Trophoblast cell (in vitro differentiated cells and primary cell): ENCODE measurements at regions not wholly inside any gene's neighbourhood (a gene's known extent, or its start where the extent isn't known, plus 50 kb on each side); places are given as distances from the start of the nearest gene placed in this dataset.

Source experiments
- DNase-seq, 2 donors: peaks; one replicate each; pipeline ENCODE4 v3.0.0-alpha.2; 2016
- H2AFZ ChIP-seq: 2 replicates; pipeline ENCODE4 v1.6.1; 2013; ENCODE audit warnings: low read length, moderate library complexity, mild to moderate bottlenecking; ENCODE audit not compliant: insufficient read depth, poor library complexity
- H2AK5ac ChIP-seq: 2 replicates; pipeline ENCODE4 v1.6.1; 2013; ENCODE audit warnings: mild to moderate bottlenecking, low read length
- H2BK120ac ChIP-seq: 2 replicates; pipeline ENCODE4 v1.6.1; 2013; ENCODE audit warnings: low read length, mild to moderate bottlenecking, moderate library complexity; ENCODE audit not compliant: insufficient read depth, poor library complexity
- H2BK12ac ChIP-seq: 2 replicates; pipeline ENCODE4 v1.6.1; 2013; ENCODE audit warnings: mild to moderate bottlenecking, low read length, moderate library complexity
- H2BK5ac ChIP-seq: 2 replicates; pipeline ENCODE4 v1.6.1; 2013; ENCODE audit warnings: low read length, low read depth, moderate library complexity, mild to moderate bottlenecking; ENCODE audit not compliant: poor library complexity
- H3K14ac ChIP-seq: 2 replicates; pipeline ENCODE4 v1.6.1; 2013; ENCODE audit warnings: mild to moderate bottlenecking, low read length
- H3K18ac ChIP-seq: 2 replicates; pipeline ENCODE4 v1.6.1; 2013; ENCODE audit warnings: mild to moderate bottlenecking, low read length
- H3K23ac ChIP-seq: 2 replicates; pipeline ENCODE4 v1.6.1; 2013; ENCODE audit warnings: low read length
- H3K27ac ChIP-seq: 2 replicates; pipeline ENCODE4 v1.5.1; 2013; ENCODE audit warnings: low read depth, mild to moderate bottlenecking, inconsistent platforms, low read length, moderate library complexity
- H3K27me3 ChIP-seq: 2 replicates; pipeline ENCODE4 v1.6.1; 2013; ENCODE audit warnings: inconsistent platforms, mild to moderate bottlenecking, low read length, moderate library complexity; ENCODE audit not compliant: insufficient read depth
- H3K36me3 ChIP-seq, 2 experiments: 1 replicate in 1 of 2; 2 replicates in 1 of 2; pipeline ENCODE4 v1.6.1; 2013; ENCODE audit warnings: low read length in 2 of 2, mild to moderate bottlenecking in 2 of 2, moderate library complexity in 1 of 2; ENCODE audit not compliant: insufficient read depth in 2 of 2, control insufficient read depth in 1 of 2
- H3K4ac ChIP-seq: 2 replicates; pipeline ENCODE4 v1.6.1; 2013; ENCODE audit warnings: low read depth, mild to moderate bottlenecking, low read length, moderate library complexity
- H3K4me1 ChIP-seq, 2 experiments: 1 replicate in 1 of 2; 2 replicates in 1 of 2; pipeline ENCODE4 v1.6.1; 2013; ENCODE audit warnings: low read length in 2 of 2, mild to moderate bottlenecking in 2 of 2, moderate library complexity in 1 of 2; ENCODE audit not compliant: insufficient read depth in 2 of 2, control insufficient read depth in 1 of 2
- H3K4me2 ChIP-seq: 2 replicates; pipeline ENCODE4 v1.6.1; 2013; ENCODE audit warnings: inconsistent platforms, mild to moderate bottlenecking, low read length, moderate library complexity
- H3K4me3 ChIP-seq: 2 replicates; pipeline ENCODE4 v1.5.1; 2013; ENCODE audit warnings: mild to moderate bottlenecking, low read depth, low read length, inconsistent platforms
- H3K79me1 ChIP-seq: one replicate; pipeline ENCODE4 v1.6.1; 2013; ENCODE audit warnings: low read length
- H3K79me2 ChIP-seq: 2 replicates; pipeline ENCODE4 v1.6.1; 2013; ENCODE audit warnings: low read length, mild to moderate bottlenecking; ENCODE audit not compliant: control insufficient read depth, insufficient read depth, poor library complexity
- H3K9ac ChIP-seq: 2 replicates; pipeline ENCODE4 v1.6.1; 2013; ENCODE audit warnings: mild to moderate bottlenecking, low read length
- H3K9me3 ChIP-seq: 2 replicates; pipeline ENCODE4 v1.6.1; 2013; ENCODE audit warnings: low read depth, mild to moderate bottlenecking, control low read depth, inconsistent platforms, low read length; ENCODE audit not compliant: insufficient read depth
- H4K12ac ChIP-seq: 2 replicates; pipeline ENCODE4 v1.6.1; 2013; ENCODE audit warnings: low read depth, mild to moderate bottlenecking, low read length, moderate library complexity
- H4K8ac ChIP-seq: 2 replicates; pipeline ENCODE4 v1.6.1; 2013; ENCODE audit warnings: low read depth, mild to moderate bottlenecking, low read length, moderate library complexity
- H4K91ac ChIP-seq: one replicate; pipeline ENCODE4 v1.6.1; 2013; ENCODE audit warnings: low read depth, mild to moderate bottlenecking, low read length, moderate library complexity
- WGBS: extraction: QIAGEN DNeasy Blood & Tissue Kit; methylation state at CpG from one replicate; pipeline ENCODE4 v1.1.7; 2013; ENCODE audit warnings: missing lambda C conversion rate; ENCODE audit not compliant: insufficient read length, insufficient coverage; ENCODE audit errors: extremely low coverage; 5-methylcytosine and 5-hydroxymethylcytosine counted together

DNA sequence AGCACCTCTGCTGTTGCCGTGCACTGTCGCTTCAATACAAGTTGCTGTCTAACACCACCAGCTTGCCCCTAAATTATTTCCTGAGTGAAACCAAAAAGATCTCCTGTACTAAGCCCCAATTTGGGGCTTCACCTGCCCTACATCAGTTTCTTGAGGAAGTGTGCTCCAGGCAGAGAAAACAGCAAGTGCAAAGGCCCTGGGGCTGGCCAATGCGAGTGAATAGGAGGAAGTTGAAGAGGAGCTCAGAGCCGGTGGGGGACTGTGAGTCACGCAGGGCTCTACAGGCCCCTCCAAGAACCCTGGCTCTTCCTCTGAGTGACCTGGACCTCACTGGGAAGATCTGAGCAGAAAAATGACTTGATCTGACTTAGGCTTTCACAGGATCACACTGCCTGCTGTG is 117.2 kb downstream of the IPO8 start:
- Histone ChIP-seq H3K36me3 (peaks cover 0 to 4% of the 10 kb centered on the region in 2 experiments), H4K8ac (no peak overlapping the region), H2AFZ (no peak overlapping the region), H2BK5ac (no peak overlapping the region), H2AK5ac (no peak overlapping the region), H3K4me2 (no peak overlapping the region), H3K14ac (no peak overlapping the region), H3K79me1 (no peaks in the 10 kb centered on the region), H4K12ac (no peak overlapping the region), H3K4ac (no peak overlapping the region), H3K9ac (no peak overlapping the region), H3K27me3 (no peaks in the 10 kb centered on the region), H2BK120ac (no peak overlapping the region), H3K23ac (no peak overlapping the region), H4K91ac (no peak overlapping the region), H3K79me2 (no peaks in the 10 kb centered on the region), H3K18ac (no peak overlapping the region), H3K4me3 (no peak overlapping the region), H2BK12ac (no peak overlapping the region), H3K4me1 (no peaks in the 10 kb centered on the region), H3K27ac (no peak overlapping the region), H3K9me3 (peaks cover 2% of the 10 kb centered on the region)
- DNase-seq: no peak
- no CpG with 5 or more reads among the region's 5 CpGs for WGBS

GRCh38 chr12:30573145-30573544 is 122.5 kb downstream of the IPO8 start:
- Histone ChIP-seq H3K18ac (no peak overlapping the region), H2AFZ (no peak overlapping the region), H3K79me1 (no peaks in the 10 kb centered on the region), H4K8ac (no peak overlapping the region), H3K36me3 (no peaks in the 10 kb centered on the region), H2BK5ac (no peak overlapping the region), H3K4ac (no peak overlapping the region), H2BK12ac (no peak overlapping the region), H3K27ac (no peak overlapping the region), H3K23ac (no peak overlapping the region), H3K79me2 (no peaks in the 10 kb centered on the region), H3K4me1 (no peaks in the 10 kb centered on the region), H3K4me3 (no peak overlapping the region), H4K91ac (no peak overlapping the region), H3K4me2 (no peak overlapping the region), H3K9me3 (peaks cover 2% of the 10 kb centered on the region), H2AK5ac (no peak overlapping the region), H3K14ac (no peak overlapping the region), H2BK120ac (no peak overlapping the region), H3K9ac (no peak overlapping the region), H4K12ac (no peak overlapping the region), H3K27me3 (no peaks in the 10 kb centered on the region)
- no peak for DNase-seq
- no CpG with 5 or more reads among the region's 1 CpG for WGBS

- no peaks in the 10 kb centered on the region for H3K4me1 ChIP-seq
- no peak overlapping the region for H2BK5ac ChIP-seq
- WGBS: no CpG with 5 or more reads among the region's 5 CpGs
- no peak overlapping the region for H3K23ac ChIP-seq
- H3K79me2 ChIP-seq: no peaks in the 10 kb centered on the region
- no peaks in the 10 kb centered on the region for H3K27me3 ChIP-seq
- no peak overlapping the region for H3K4me3 ChIP-seq
- no peak overlapping the region for H3K18ac ChIP-seq
- H3K4me2 ChIP-seq: no peak overlapping the region
- no peaks in the 10 kb centered on the region for H3K36me3 ChIP-seq
- H3K4ac ChIP-seq: no peak overlapping the region
- no peak overlapping the region for H2BK12ac ChIP-seq
- H2AK5ac ChIP-seq: no peak overlapping the region
- H3K9ac ChIP-seq: no peak overlapping the region
- no peak overlapping the region for H4K8ac ChIP-seq
- no peaks in the 10 kb centered on the region for H3K79me1 ChIP-seq
- no peak overlapping the region for H3K14ac ChIP-seq
- no peak overlapping the region for H4K91ac ChIP-seq
- no peaks in the 10 kb centered on the region for H3K9me3 ChIP-seq
- H2BK120ac ChIP-seq: no peak overlapping the region
- H4K12ac ChIP-seq: no peak overlapping the region
- no peak overlapping the region for H3K27ac ChIP-seq
- DNase-seq: no peak
- H2AFZ ChIP-seq: no peak overlapping the region
Observed at GRCh38 chr12:30570211-30570890, 125.3 kb downstream of the IPO8 start.

GRCh38 chr12:30569426-30569825 is 126.2 kb downstream of the IPO8 start:
- Histone ChIP-seq H3K79me1 (no peaks in the 10 kb centered on the region), H2AK5ac (no peak overlapping the region), H3K4me3 (no peak overlapping the region), H3K27ac (no peak overlapping the region), H3K9me3 (no peaks in the 10 kb centered on the region), H4K91ac (no peak overlapping the region), H3K9ac (no peak overlapping the region), H3K14ac (no peak overlapping the region), H2BK120ac (no peak overlapping the region), H2AFZ (no peak overlapping the region), H3K23ac (no peak overlapping the region), H3K18ac (no peak overlapping the region), H3K4me2 (no peak overlapping the region), H4K12ac (no peak overlapping the region), H3K27me3 (no peaks in the 10 kb centered on the region), H2BK12ac (no peak overlapping the region), H3K4ac (no peak overlapping the region), H2BK5ac (no peak overlapping the region), H4K8ac (no peak overlapping the region), H3K79me2 (no peaks in the 10 kb centered on the region), H3K36me3 (no peaks in the 10 kb centered on the region), H3K4me1 (no peaks in the 10 kb centered on the region)
- DNase-seq: no peak
- no CpG with 5 or more reads among the region's 4 CpGs for WGBS
